NCI-H146 treated with DMSO at 0.1 percent for 48 hours (cell line): ENCODE measurements at regions not wholly inside any gene's neighbourhood (a gene's known extent, or its start where the extent isn't known, plus 50 kb on each side); places are given as distances from the start of the nearest gene placed in this dataset.

ENCODE experiments used
- DNase-seq: peaks from one replicate; lab custom pipeline; 2025; ENCODE audit not compliant: unreplicated experiment; lab: John Stamatoyannopoulos, UW

DNA sequence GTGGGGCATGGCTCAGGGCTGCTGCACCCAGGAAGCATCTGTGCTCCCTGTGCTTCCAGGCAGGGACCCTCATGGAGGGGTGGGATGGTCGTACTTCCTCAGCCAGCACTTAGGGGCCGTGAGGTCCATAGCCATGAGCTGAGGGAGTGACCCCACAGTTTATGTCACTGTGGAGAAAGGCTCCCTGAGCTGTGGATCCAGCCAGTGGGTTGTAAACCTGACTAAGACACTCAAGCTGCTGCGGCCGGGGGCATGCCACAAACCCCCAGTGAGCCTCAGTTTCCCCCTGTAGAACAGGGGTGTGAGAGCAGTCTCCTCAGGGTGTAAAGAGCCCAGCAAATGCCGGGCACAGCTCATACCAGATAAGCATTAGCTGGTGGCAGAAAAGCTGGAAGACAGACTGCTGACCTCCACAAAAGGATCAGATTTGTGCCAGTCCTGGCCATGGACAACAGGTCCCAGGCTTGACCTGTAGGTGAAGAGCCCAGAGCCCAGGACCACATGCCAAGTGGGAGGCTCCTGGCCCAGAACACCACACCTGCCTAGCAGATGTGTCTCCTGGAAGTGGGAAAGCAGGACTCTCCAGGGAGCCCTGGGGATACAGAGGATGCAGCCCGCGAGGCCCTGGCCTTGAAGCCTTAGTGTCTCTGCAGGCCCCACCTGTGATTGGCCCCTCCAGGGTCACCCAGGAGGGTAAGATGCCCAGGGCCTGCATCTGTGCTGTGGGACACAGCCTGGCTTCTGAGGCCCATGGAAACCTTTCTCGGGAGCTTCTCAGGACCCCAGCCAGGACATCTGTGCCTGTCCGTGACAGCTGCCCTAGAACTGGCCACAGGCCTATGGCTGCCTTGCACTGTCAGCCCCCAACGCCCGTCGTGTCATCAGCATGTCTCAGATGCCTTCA lies 78.1 kb upstream of the RET start:
- DNase-seq = no peak

DNA sequence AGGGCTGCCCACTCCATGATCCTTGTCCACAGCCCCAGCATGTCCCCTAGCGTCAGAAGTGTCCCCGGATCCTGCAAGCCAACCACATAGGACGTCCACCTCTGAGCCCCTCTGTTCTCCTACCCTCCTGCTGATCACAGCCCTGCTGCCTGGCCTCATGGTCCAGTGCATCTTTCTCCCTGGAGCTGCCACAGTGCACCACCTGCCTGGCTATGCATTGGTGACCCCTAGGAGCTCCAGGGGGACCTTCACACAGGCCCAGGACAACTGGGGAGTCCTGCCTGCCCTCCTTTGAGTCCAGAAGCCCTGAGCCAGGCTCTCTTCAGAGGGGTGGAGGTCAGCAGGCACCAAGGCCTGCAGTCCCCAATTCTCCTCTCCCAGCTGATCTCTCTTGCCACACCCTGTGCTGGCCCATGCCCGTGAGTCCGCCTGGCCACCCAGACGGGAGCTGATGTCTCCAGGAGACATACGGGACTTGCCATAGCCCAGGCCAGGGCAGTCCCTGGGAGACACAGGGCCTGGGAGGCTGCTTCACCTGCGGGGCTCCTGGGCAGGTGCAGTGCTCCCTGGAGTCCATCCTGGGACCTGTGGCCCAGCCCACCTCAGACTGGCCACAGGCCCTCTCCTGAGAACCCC lies 77.4 kb upstream of the RET start:
- no peak for DNase-seq

DNA sequence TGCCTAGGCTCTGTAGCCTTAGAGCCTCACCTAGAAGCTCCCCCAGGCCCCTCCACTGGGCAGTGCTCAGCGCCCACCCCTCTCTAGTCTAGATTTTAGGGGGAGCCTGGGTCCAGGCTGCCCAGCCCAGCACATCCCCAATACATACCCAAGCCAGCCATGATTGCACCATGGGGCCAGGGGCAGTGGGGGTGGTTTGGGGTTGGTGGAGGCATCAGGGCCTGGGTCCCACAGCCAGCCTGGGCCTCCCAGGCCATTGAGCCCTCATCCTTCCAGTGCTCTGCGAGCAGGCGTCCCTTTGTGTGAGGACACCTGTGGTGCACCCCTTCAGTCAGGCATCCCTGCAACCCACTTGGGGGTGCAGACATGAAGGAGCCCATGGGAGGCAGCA lies 76.9 kb upstream of the RET start:
- DNase-seq = no peak

DNA sequence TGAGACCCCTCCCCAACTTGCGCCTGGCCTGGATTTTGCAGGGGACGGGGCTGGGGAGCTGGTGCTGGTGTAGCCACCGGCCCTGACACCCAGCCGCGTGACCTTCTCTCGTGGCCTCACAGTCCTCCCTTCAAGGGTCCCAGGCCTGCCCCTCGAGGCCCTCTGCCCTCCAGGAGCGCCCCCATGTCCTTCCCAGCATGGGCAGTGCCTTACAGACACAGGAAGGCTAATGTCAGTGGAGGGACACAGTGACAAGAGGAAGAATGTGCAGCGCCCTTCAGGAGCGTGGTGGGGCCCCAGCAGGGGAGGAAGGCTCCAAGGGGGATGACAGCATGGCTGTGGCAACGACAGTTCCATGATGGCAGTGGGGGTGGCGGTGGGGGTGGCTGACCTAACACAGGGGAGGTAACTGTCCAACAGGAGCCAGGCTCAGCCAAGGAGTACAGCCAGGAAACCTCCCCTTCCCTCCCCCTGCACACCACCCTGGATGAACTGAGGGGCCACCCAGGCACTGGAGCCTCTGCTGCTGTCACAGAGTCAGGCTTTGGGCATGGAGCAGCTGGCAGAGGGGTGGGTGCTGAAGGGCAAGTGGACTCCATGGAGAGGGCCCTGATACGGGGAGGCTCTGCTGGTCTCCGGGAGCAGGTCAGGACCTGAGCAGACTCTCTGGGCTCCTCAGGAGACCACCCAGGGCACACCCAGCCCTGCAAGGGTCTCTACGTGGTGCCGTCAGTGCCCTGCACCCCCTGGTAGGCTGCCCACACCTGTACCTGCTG lies 76.0 kb upstream of the RET start:
- DNase-seq = no peak

DNA sequence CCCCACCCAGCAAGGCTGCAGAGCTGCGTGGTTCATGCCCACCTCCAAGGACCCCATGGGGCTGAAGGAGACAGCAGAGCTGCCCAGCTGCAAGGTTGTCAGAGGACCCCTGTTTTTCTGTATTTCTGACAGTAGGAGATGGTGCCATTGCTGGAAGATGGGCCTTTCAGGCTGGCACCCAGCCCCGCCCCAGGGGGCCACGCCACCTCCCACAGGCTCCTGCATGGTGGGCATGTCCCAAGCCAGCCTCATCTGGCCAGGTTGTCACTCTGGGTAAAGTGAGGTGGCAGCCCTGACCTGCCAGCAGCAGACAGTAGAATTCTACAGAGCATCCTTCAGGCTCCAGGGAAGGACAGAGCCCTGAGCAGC lies 75.5 kb upstream of the RET start:
- no peak for DNase-seq

DNA sequence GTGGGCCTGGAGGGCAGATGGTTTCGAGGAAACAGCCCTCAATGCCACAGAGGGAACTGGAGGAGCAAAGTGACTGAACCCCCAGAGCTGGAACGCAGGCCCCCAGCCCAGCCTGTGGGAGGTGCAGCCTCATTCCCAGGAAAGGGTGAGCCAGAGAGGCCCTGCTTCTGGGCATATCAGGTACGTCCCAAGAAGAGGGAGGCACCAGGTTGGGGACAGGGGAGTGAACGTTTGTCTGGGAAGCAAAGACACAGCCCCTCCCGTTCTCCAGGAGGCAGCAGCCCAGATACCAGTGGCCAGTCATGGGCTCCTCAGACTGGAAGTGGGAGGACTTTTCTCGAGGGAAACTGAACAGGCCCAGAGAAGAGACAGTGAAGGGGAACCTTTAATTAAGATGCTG lies 74.3 kb upstream of the RET start:
- no peak for DNase-seq

DNA sequence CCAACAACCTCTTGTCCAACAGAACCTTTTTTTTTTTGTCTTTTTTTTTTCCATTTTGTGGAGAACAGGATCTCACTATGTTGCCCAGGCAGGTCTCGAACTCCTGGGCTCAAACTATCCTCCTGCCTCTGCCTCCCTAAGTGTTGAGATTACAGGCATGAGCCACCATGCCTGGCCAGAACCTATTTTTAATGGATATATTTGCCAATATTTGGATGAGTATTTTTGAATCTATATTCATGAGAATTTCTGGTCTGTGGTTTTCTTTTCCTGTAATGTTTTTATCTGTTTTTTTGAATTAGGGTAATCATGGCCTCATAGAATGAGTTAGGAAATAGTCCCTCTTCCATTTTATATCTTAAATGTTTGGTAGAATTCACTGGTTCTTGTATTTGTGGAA lies 70.4 kb upstream of the RET start:
- DNase-seq = no peak

DNA sequence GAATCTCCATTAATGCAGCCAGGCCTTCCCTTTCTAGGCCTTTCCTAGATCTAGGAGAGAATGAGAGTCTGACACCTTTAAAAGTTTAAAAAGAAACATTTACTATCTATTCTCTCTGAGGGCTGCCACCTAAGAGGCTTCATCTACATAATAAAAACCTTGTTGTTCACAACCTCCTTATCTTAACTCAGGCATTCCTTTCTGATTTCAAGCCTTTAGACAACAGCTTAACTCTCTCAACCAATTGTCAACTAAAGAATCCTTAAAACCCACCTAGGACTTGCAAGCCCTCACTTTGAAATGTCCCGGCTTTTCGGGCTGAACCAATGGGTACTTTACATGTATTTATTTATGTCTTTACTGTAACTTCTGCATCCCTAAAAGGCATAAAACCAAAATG lies 64.3 kb upstream of the RET start:
- no peak for DNase-seq

DNA sequence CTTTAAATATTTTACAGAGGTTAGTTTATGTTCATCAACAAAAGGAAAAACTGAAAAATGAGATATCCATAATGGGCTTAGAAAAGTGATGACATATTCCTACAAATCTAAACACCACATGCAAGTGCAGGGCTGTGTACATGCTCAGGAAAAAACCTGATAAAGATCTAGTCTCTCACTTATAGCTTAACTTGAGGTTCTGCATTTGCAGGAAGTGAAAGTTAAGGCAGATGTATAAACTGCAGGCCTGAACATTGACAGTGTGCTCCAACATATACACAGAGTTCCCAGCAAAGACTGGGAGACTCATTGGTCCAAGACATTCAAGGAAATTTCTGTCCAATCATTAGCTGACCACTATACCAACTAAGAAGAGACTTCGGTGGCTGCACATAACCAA lies 63.8 kb upstream of the RET start:
- DNase-seq = no peak

DNA sequence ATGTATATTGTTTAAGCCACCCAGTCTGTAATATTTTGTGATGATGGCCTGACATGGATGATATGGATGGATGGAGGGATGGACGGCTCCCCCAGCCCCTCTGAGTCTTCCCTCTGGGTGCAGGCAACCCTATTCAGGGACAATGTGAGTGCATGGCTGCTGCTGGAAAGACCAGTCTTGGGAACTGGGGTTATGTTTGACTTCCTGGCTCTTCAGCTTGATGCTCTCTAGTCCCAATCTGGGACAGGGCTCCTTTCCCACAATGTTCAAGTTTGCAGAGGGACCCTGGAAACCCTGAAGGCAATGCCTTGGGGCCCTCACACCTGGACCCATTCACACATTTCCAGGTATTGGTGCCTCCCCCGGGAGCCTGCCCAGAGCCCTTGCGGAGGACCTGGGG lies 52.3 kb upstream of the RET start:
- no peak for DNase-seq

DNA sequence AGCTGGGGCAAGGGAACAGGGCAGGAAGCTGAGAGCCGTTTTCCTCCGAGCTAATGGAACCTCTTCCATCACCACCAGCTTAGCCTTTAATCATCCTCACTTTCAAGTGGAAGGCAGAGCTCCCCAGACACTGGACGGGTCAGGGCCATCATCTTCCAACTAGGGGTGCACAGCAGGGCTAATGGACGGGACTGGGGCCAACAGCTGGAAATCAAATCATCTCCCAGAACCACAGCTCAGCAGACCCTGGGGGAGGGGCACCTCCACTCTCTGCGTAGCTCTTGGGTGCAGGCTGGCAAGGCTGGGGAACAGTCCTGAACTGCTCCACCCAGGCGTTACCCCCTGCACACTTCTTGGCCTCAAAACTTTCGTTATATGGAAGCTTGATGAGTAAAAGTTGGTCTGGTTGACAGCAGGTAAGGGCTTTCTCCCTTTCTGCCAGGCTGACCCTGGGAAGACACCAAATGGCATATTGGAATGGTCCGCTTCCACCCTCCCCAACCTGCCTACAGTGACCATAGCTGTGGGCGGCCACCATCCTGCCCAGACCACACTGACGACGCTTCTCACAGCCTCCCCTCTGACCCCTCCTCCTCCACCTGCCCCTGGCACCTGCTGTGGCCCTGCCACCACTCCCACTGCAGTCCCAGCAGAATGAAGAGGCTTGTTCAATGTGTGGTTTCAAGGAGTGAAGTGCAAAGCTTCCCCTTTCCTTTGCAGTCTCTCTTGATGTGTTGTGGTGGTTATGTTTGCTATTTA lies 51.7 kb upstream of the RET start:
- DNase-seq = no peak

DNA sequence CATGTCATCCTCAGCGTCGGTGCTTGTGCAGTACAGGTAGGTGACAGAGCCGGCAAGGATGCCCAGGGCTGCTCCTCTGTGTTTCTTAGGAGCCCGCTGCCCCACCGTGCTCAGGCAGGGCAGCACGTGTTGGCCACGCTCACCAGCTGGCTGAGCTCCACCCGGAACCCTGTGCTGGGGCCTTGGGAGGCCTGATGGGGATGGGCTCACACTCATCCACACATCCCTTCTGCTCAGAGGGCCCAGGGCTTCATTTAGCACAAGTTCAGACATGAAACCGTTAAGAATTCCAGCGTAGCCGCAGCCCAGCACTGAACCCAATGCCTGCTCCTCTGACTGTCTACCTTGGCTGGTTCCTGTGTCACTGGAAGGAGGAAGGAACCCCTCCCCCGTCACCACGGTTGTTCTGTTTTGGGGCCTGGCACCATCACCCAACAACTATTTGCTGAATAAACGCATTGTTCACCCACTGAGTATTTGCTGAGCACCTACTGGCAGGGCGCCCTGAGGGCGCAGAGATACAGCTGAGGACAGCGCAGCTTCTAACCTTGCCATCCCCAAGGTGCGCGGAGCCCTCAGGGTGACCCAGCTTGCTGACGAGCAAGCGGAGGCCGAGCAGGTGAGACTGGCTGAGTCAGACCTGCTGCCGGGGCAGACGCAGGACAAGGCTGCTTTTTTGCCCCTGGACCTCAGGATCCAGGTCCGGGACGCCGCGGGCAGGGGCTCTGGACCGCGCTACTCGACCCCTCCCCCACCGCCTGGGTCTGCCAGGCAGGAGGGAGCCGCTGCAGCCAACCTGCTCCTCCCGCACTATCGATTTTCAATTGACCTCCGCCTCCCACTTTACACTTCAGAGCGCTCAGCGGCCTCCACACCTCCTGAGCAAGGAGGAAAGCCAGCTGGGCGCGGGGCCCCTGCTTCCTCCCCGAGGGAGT lies 50.6 kb upstream of the RET start:
- DNase-seq = peak; percentile 79
